GM23338 (cell line): ENCODE measurements at regions not wholly inside any gene's neighbourhood (a gene's known extent, or its start where the extent isn't known, plus 50 kb on each side); places are given as distances from the start of the nearest gene placed in this dataset.
A peak's percentile ranks its signal among the peaks of the same experiment; 100 is the strongest.

ENCODE experiments used
- ATAC-seq: fragments of 200-7000 bp; cut with Tn5 transposase; 3 replicates; pipeline ENCODE4 v1.9.1; 2020
- DNase-seq: peaks from one replicate; pipeline ENCODE4 v3.0.0-alpha.2; 2015; ENCODE audit warnings: low spot score
- H2AFZ ChIP-seq: fragments of 200-600 bp; sonication (generic); 2 replicates; pipeline ENCODE4 v1.8.0; 2016; ENCODE audit warnings: antibody characterized with exemption, mild to moderate bottlenecking, moderate library complexity
- H3F3A ChIP-seq: fragments of 200-600 bp; sonication (generic); replicated peaks from 2 replicates; pipeline ENCODE4 v1.8.0; 2017; ENCODE audit warnings: antibody characterized with exemption, mixed run types, low read depth
- H3K27ac ChIP-seq: fragments of 200-600 bp; sonication (generic); 2 replicates; pipeline ENCODE4 v1.6.1; 2016; ENCODE audit warnings: low read depth
- H3K27me3 ChIP-seq: fragments of 200-600 bp; sonication (generic); 2 replicates; pipeline ENCODE4 v1.8.0; 2016; ENCODE audit warnings: mild to moderate bottlenecking, mixed run types, moderate library complexity; ENCODE audit not compliant: insufficient read depth
- H3K36me3 ChIP-seq: fragments of 200-600 bp; sonication (generic); 2 replicates; pipeline ENCODE4 v1.8.0; 2016; ENCODE audit warnings: mild to moderate bottlenecking; ENCODE audit not compliant: insufficient read depth
- H3K4me1 ChIP-seq: fragments of 200-600 bp; sonication (generic); 2 replicates; pipeline ENCODE4 v1.8.0; 2016; ENCODE audit warnings: mild to moderate bottlenecking, moderate library complexity; ENCODE audit not compliant: insufficient read depth
- H3K4me2 ChIP-seq: fragments of 200-600 bp; sonication (generic); 2 replicates; pipeline ENCODE4 v1.7.1; 2017; ENCODE audit warnings: mixed run types
- H3K4me3 ChIP-seq: fragments of 200-600 bp; sonication (generic); 2 replicates; pipeline ENCODE4 v1.6.1; 2016; ENCODE audit warnings: mixed run types
- H3K79me2 ChIP-seq: fragments of 200-600 bp; sonication (generic); replicated peaks from 2 replicates; pipeline ENCODE4 v1.8.0; 2017; ENCODE audit warnings: mild to moderate bottlenecking; ENCODE audit not compliant: insufficient read depth
- H3K9me2 ChIP-seq: fragments of 200-600 bp; sonication (generic); 2 replicates; pipeline ENCODE4 v1.8.0; 2017; ENCODE audit not compliant: insufficient read depth
- H4K20me1 ChIP-seq: fragments of 200-600 bp; sonication (generic); replicated peaks from 2 replicates; pipeline ENCODE4 v1.8.0; 2017; ENCODE audit warnings: mild to moderate bottlenecking; ENCODE audit not compliant: insufficient read depth
- H3K27ac Mint-ChIP-seq: 2 replicates; pipeline ENCODE4 v1.8.0; 2020; ENCODE audit warnings: inconsistent platforms, mild to moderate bottlenecking, moderate library complexity, mixed read lengths
- H3K27me3 Mint-ChIP-seq: 3 replicates; pipeline ENCODE4 v1.8.0; 2022; ENCODE audit warnings: low read depth, mild to moderate bottlenecking, moderate library complexity, mixed read lengths, inconsistent platforms; ENCODE audit not compliant: insufficient read depth, poor library complexity
- H3K36me3 Mint-ChIP-seq: 3 replicates; pipeline ENCODE4 v1.8.0; 2021; ENCODE audit warnings: low read depth, mild to moderate bottlenecking, inconsistent platforms, moderate library complexity, mixed read lengths
- H3K4me1 Mint-ChIP-seq: 3 replicates; pipeline ENCODE4 v1.8.0; 2020; ENCODE audit warnings: mild to moderate bottlenecking, inconsistent platforms, mixed read lengths
- H3K4me3 Mint-ChIP-seq: 3 replicates; pipeline ENCODE4 v1.8.0; 2021; ENCODE audit warnings: moderate library complexity, mild to moderate bottlenecking, inconsistent platforms, mixed read lengths
- H3K9me3 Mint-ChIP-seq: 3 replicates; pipeline ENCODE4 v1.8.0; 2020; ENCODE audit warnings: moderate library complexity, mild to moderate bottlenecking, inconsistent platforms, mixed read lengths
- EZH2phosphoT487 ChIP-seq: fragments of 200-600 bp; sonication (generic); IDR thresholded peaks from one replicate; pipeline ENCODE4 v1.8.1; 2018; ENCODE audit warnings: antibody characterized with exemption; ENCODE audit not compliant: unreplicated experiment
- STAT1 ChIP-seq: IDR thresholded peaks from one replicate; pipeline ENCODE4 v1.6.1; 2016; ENCODE audit warnings: antibody characterized with exemption; ENCODE audit not compliant: unreplicated experiment
- ZNF114 ChIP-seq: fragments of 250-450 bp; sonication (Bioruptor Pico); IDR thresholded peaks from 2 replicates; pipeline ENCODE4 v1.5.0; 2020; ENCODE audit warnings: mild to moderate bottlenecking, moderate library complexity
- ZNF331 ChIP-seq: fragments of 250-450 bp; sonication (Bioruptor Pico); IDR thresholded peaks from 2 replicates; pipeline ENCODE4 v1.5.0; 2020; ENCODE audit warnings: low read depth, mild to moderate bottlenecking, moderate library complexity
- TF ChIP-seq, protein P1 (sequence below), 2 experiments: fragments of 200-600 bp in 1 of 2; sonication (generic) in 1 of 2; conservative IDR thresholded peaks; 2 replicates each; pipeline versions ENCODE4 v1.5.1 to v1.6.1; 2016 to 2017; ENCODE audit warnings: antibody characterized with exemption in 2 of 2, low read depth in 2 of 2, mild to moderate bottlenecking in 2 of 2, moderate library complexity in 1 of 2
- TF ChIP-seq, protein P2 (sequence below): IDR thresholded peaks from one replicate; pipeline ENCODE4 v1.6.1; 2018; ENCODE audit warnings: antibody characterized with exemption; ENCODE audit not compliant: unreplicated experiment

DNA sequence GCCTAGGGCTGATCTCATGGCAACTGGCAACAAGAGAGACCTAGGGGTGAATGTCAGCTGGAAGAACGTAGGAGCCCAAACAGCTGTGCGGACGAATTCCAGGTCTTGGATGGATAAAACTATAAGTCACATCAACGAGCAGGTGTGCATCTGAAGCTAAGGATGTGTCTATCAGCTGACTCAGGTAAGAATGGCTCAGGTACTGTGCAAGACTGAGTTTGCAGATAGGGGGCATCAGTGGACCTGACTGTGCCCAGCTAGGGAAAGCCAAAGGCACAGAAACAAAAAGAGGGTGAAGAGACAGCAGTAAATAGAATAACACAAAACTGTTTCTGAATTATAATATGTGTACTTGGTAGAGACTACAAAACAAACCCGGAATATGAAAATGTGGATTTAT, 357.3 kb downstream of the ZEB2 start:
- Mint-ChIP-seq H3K4me3 (no peak overlapping the region), H3K36me3 (no peaks in the 10 kb centered on the region), H3K4me1 (peaks cover 6% of the 10 kb centered on the region; the same call in 1 of the 3 replicates), H3K27ac (no peak overlapping the region), H3K27me3 (no peaks in the 10 kb centered on the region), H3K9me3 (no peaks in the 10 kb centered on the region)
- Histone ChIP-seq H3K79me2 (no peaks in the 10 kb centered on the region), H3K27me3 (no peaks in the 10 kb centered on the region), H2AFZ (no peak overlapping the region), H3F3A (no peaks in the 10 kb centered on the region), H3K4me3 (no peak overlapping the region), H3K4me1 (no peaks in the 10 kb centered on the region), H3K36me3 (no peaks in the 10 kb centered on the region), H3K9me2 (no peaks in the 10 kb centered on the region), H4K20me1 (no peaks in the 10 kb centered on the region), H3K27ac (no peak overlapping the region), H3K4me2 (no peak overlapping the region)
- DNase-seq (peak; percentile 77), ATAC-seq (peak; percentile 91)
- TF ChIP-seq, protein P1, sequence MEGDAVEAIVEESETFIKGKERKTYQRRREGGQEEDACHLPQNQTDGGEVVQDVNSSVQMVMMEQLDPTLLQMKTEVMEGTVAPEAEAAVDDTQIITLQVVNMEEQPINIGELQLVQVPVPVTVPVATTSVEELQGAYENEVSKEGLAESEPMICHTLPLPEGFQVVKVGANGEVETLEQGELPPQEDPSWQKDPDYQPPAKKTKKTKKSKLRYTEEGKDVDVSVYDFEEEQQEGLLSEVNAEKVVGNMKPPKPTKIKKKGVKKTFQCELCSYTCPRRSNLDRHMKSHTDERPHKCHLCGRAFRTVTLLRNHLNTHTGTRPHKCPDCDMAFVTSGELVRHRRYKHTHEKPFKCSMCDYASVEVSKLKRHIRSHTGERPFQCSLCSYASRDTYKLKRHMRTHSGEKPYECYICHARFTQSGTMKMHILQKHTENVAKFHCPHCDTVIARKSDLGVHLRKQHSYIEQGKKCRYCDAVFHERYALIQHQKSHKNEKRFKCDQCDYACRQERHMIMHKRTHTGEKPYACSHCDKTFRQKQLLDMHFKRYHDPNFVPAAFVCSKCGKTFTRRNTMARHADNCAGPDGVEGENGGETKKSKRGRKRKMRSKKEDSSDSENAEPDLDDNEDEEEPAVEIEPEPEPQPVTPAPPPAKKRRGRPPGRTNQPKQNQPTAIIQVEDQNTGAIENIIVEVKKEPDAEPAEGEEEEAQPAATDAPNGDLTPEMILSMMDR (conservative IDR thresholded peaks at IDR 0.05; ENCODE audit: low read depth in 2 of 2): peak; percentile 83 to 91
- TF ChIP-seq, protein P2, sequence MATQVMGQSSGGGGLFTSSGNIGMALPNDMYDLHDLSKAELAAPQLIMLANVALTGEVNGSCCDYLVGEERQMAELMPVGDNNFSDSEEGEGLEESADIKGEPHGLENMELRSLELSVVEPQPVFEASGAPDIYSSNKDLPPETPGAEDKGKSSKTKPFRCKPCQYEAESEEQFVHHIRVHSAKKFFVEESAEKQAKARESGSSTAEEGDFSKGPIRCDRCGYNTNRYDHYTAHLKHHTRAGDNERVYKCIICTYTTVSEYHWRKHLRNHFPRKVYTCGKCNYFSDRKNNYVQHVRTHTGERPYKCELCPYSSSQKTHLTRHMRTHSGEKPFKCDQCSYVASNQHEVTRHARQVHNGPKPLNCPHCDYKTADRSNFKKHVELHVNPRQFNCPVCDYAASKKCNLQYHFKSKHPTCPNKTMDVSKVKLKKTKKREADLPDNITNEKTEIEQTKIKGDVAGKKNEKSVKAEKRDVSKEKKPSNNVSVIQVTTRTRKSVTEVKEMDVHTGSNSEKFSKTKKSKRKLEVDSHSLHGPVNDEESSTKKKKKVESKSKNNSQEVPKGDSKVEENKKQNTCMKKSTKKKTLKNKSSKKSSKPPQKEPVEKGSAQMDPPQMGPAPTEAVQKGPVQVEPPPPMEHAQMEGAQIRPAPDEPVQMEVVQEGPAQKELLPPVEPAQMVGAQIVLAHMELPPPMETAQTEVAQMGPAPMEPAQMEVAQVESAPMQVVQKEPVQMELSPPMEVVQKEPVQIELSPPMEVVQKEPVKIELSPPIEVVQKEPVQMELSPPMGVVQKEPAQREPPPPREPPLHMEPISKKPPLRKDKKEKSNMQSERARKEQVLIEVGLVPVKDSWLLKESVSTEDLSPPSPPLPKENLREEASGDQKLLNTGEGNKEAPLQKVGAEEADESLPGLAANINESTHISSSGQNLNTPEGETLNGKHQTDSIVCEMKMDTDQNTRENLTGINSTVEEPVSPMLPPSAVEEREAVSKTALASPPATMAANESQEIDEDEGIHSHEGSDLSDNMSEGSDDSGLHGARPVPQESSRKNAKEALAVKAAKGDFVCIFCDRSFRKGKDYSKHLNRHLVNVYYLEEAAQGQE: no peak
- TF ChIP-seq ZNF331 (CRISPR knock-in tag): no peak

DNA sequence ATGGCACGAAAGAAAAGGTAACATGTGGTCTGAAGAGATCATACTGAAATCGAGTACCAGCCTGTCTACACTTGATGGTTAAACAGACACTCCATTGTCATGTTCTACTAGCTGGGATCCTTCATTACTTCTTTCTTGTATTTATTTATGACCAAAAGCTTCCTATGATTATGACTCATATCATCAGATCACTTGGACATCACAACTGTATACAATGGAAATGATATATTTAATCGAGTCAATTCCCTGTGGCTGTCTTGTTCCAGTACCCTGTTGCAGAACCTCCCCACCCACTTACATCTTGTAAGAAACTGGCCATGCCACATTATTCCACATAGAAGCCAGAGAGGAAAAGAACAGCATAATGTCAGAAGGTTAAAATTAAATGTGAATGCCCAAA, 358.9 kb downstream of the ZEB2 start:
- Mint-ChIP-seq H3K4me3 (no peak overlapping the region), H3K27ac (no peak overlapping the region), H3K4me1 (peaks cover 16% of the 10 kb centered on the region; the same call in 2 of the 3 replicates), H3K27me3 (no peaks in the 10 kb centered on the region), H3K9me3 (no peaks in the 10 kb centered on the region), H3K36me3 (no peaks in the 10 kb centered on the region)
- H3K4me2 ChIP-seq: no peak overlapping the region
- H3K27me3 ChIP-seq: no peaks in the 10 kb centered on the region
- DNase-seq: no peak
- no peaks in the 10 kb centered on the region for H3K9me2 ChIP-seq
- no peak overlapping the region for H3K27ac ChIP-seq
- no peak for ATAC-seq
- no peaks in the 10 kb centered on the region for H3F3A ChIP-seq
- no peak overlapping the region for H2AFZ ChIP-seq
- no peaks in the 10 kb centered on the region for H3K79me2 ChIP-seq
- TF ChIP-seq ZNF114 (CRISPR knock-in tag) (no peak), STAT1 (no peak)
- no peak overlapping the region for H3K4me3 ChIP-seq
- peaks cover 9% of the 10 kb centered on the region for H3K4me1 ChIP-seq
- H3K36me3 ChIP-seq: no peaks in the 10 kb centered on the region
- no peaks in the 10 kb centered on the region for H4K20me1 ChIP-seq

DNA sequence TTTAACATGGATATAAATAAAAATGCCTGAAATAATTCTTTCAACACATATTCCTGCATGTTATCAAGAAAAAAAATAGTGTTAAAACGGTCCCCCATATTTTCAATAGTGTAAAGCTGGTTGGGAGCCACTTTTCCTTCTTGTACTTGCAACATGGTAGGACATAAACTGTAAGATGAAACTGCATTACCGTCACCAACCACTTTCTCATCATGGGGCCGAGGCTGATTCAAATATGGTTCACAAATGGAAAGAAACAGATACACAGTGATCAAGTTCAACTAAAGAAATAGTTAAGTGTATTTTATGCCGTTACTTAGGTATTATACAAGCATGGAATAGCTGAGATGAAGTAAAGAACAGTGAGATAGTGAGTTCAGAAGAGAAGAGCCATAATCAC, 360.7 kb downstream of the ZEB2 start:
- Mint-ChIP-seq H3K27me3 (no peaks in the 10 kb centered on the region), H3K36me3 (no peaks in the 10 kb centered on the region), H3K4me1 (peaks cover 16% of the 10 kb centered on the region; the same call in 2 of the 3 replicates), H3K27ac (no peak overlapping the region), H3K9me3 (no peaks in the 10 kb centered on the region), H3K4me3 (no peak overlapping the region)
- Histone ChIP-seq H3K27ac (no peak overlapping the region), H2AFZ (no peak overlapping the region), H3K4me2 (no peak overlapping the region), H3K27me3 (no peaks in the 10 kb centered on the region), H3K4me1 (peaks cover 9% of the 10 kb centered on the region), H4K20me1 (no peaks in the 10 kb centered on the region), H3K79me2 (no peaks in the 10 kb centered on the region), H3K9me2 (no peaks in the 10 kb centered on the region), H3F3A (no peaks in the 10 kb centered on the region), H3K4me3 (no peak overlapping the region), H3K36me3 (no peaks in the 10 kb centered on the region)
- TF ChIP-seq, protein P1 (conservative IDR thresholded peaks at IDR 0.05; ENCODE audit: low read depth in 2 of 2): peak in 1 of 2 experiments; percentile 28; a peak in 1 of 4 replicates
- TF ChIP-seq EZH2phosphoT487: no peak
- DNase-seq: peak; percentile 5
- ATAC-seq: no peak
